ENCODE measurements at regions not wholly inside any gene's neighbourhood (a gene's known extent, or its start where the extent isn't known, plus 50 kb on each side); places are given as distances from the start of the nearest gene placed in this dataset.
"Not testable (repeated sequence)": the region's sequence is repeated elsewhere in the genome, so short reads cannot be mapped to it uniquely, and the experiment has no call there.

DNA sequence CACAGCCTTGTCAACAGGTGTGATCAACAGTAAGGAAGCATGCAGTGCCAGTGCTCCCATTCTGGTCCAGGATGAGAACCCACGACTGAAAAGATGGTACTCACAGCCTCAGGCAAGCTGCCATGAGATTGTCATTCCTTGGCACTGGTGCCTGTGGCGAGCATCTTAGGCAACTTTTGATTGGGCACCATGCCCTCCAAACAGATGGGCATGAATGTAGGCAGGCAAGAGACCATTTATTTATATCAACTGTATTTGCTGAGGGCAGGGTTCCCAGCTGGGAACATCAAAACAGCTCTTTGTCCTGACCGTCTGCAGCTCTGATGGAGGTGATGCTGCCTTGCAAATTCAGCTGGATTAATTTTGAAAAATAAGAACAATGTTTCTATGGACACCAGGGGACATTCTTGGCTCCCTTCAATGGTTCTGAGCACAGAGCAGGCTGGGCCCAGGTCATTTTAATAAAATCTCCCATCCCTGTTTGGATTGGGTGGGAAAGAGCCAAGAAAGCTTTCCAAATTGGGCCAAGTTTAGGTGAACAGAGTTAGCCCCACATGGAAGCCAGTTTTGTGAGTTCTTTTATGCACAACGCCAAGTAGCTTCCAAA, 522.5 kb downstream of the RMST start:
- DNase-seq (ENCODE audit: low spot score in 2 of 2) = no peak
- TF ChIP-seq EP300 (IDR thresholded peaks at IDR 0.05) (no peak), POLR2A (IDR thresholded peaks at IDR 0.05) (no peak)
- TF ChIP-seq, protein P1, sequence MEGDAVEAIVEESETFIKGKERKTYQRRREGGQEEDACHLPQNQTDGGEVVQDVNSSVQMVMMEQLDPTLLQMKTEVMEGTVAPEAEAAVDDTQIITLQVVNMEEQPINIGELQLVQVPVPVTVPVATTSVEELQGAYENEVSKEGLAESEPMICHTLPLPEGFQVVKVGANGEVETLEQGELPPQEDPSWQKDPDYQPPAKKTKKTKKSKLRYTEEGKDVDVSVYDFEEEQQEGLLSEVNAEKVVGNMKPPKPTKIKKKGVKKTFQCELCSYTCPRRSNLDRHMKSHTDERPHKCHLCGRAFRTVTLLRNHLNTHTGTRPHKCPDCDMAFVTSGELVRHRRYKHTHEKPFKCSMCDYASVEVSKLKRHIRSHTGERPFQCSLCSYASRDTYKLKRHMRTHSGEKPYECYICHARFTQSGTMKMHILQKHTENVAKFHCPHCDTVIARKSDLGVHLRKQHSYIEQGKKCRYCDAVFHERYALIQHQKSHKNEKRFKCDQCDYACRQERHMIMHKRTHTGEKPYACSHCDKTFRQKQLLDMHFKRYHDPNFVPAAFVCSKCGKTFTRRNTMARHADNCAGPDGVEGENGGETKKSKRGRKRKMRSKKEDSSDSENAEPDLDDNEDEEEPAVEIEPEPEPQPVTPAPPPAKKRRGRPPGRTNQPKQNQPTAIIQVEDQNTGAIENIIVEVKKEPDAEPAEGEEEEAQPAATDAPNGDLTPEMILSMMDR (IDR thresholded peaks at IDR 0.05) = no peak
- WGBS, 2 donors = 67 to 71% methylated on average over 4 of the region's 4 CpGs
- no peak overlapping the region for H3K4me3 ChIP-seq
- H3K36me3 ChIP-seq = no peaks in the 10 kb centered on the region
- no peak overlapping the region for H3K27ac ChIP-seq
- no peaks in the 10 kb centered on the region for H3K27me3 ChIP-seq
- peaks cover 0 to 6% (median 0%) of the 10 kb centered on the region in 4 donors for H3K9me3 ChIP-seq
- H3K4me1 ChIP-seq = no peaks in the 10 kb centered on the region

DNA sequence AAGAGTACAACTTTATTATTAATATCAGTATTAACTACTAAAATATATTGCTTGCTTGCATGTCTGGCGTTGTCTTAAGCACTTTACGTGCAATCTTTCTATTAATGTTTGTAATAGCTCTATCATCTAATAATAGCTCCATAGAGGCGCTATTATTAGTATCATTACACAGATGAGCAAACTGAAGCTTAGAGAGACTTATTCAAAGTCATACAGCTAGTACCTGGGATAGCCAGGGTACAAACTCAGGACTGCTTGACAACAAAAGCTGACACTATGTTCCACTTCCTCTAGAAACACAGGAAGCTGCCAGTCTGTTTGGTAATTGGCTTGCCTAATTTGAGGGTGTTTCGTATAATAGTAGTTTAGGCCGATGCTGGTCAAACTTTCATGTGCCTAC, 523.2 kb downstream of the RMST start:
- Histone ChIP-seq H3K27ac (no peak overlapping the region), H3K36me3 (no peaks in the 10 kb centered on the region), H3K27me3 (no peaks in the 10 kb centered on the region), H3K4me1 (no peaks in the 10 kb centered on the region), H3K4me3 (no peak overlapping the region), H3K9me3 (peaks cover 0 to 8% (median 0%) of the 10 kb centered on the region in 4 donors)
- WGBS, 2 donors = 87 to 90% methylated on average over 5 of the region's 5 CpGs
- DNase-seq (ENCODE audit: low spot score in 2 of 2) = no peak
- no peak for TF ChIP-seq POLR2A (IDR thresholded peaks at IDR 0.05)
- TF ChIP-seq EP300 (IDR thresholded peaks at IDR 0.05) = no peak
- TF ChIP-seq, protein P1 (IDR thresholded peaks at IDR 0.05) = no peak

DNA sequence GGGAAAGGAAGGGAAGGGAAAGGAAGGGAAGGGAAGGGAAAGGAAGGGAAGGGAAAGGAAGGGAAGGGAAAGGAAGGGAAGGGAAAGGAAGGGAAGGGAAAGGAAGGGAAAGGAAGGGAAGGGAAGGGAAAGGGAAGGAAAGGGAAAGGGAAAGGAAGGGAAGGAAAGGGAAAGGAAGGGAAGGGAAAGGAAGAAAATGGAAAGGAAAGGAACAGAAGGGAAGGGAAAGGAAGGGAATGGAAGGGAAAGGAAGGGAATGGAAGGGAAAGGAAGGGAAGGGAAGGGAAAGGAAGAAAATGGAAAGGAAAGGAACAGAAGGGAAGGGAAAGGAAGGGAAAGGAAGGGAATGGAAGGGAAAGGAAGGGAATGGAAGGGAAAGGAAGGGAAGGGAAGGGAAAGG, 526.0 kb downstream of the RMST start:
- not testable (repeated sequence) for H3K4me1 ChIP-seq; H3K27me3 ChIP-seq; H3K27ac ChIP-seq; H3K36me3 ChIP-seq; DNase-seq (ENCODE audit: low spot score in 2 of 2); H3K4me3 ChIP-seq
- peaks cover 0 to 12% (median 0%) of the 10 kb centered on the region in 4 donors for H3K9me3 ChIP-seq

DNA sequence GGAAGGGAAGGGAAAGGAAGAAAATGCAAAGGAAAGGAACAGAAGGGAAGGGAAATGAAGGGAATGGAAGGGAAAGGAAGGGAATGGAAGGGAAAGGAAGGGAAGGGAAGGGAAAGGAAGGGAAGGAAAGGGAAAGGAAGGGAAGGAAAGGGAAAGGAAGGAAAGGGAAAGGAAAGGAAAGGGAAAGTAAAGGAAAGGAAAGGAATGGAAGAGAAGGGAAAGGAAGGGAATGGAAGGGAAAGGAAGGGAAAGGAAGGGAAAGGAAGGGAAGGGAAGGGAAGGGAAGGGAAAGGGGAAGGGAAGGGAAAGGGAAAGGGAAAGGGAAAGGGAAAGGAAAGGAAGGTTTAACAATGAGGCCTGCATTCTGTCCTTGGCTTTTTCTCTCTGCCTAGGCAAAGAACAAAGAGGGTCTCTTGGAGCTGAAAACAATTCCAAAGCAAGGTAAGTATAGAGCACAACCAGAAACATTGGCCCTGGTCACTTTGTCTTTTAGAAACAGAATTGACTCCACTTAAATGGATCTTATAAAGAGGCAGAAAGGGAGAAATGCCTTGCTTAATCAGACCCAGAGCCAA, 525.9 kb upstream of the TMPO start:
- no peak for TF ChIP-seq POLR2A (IDR thresholded peaks at IDR 0.05)
- no peak for TF ChIP-seq EP300 (IDR thresholded peaks at IDR 0.05)
- TF ChIP-seq, protein P1 (IDR thresholded peaks at IDR 0.05) = no peak
- Histone ChIP-seq H3K4me1 (no peaks in the 10 kb centered on the region), H3K4me3 (no peak overlapping the region), H3K27me3 (no peaks in the 10 kb centered on the region), H3K27ac (no peak overlapping the region), H3K9me3 (peaks cover 0 to 12% (median 0%) of the 10 kb centered on the region in 4 donors), H3K36me3 (no peaks in the 10 kb centered on the region)
- no peak for DNase-seq (ENCODE audit: low spot score in 2 of 2)

DNA sequence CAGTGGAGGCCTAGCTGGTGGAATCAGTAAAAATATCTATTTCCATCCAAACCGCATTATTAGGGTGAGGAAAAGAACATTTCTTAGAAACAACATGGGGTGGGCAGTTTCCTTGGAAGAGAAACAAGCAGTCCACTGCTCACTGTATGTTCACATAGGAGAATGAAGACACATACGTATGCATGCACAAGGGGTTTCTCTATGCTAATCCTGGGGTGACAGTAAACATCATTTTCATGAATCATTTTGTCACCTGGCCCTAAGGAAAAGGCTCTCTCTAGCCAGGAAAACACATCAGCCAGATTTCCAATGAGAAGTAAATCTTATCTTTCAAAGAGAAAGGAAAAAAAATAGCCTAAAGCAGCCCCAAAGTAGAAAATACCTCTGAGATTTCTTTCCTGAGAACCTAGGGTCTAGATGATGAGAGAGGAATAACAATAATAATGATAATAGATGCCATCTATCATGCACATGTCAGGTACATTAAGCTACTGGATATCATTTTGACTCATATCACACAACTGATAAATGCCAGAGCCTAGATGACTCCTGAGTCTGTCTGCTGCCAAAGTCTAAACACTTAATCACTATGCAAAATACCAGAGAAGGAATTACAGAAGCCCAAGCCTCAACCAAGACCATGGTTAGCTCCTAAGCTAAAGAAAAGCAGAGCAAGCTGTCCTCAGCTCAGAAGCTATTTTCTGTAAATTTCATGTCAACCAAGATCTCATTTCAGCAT, 520.5 kb upstream of the TMPO start:
- no peak overlapping the region for H3K4me3 ChIP-seq
- H3K27ac ChIP-seq = no peak overlapping the region
- H3K27me3 ChIP-seq = no peaks in the 10 kb centered on the region
- TF ChIP-seq EP300 (IDR thresholded peaks at IDR 0.05) = no peak
- TF ChIP-seq, protein P1 (IDR thresholded peaks at IDR 0.05) = no peak
- no peak for TF ChIP-seq POLR2A (IDR thresholded peaks at IDR 0.05)
- H3K36me3 ChIP-seq = no peaks in the 10 kb centered on the region
- 90 to 91% methylated on average over 2 of the region's 2 CpGs for WGBS, 2 donors
- H3K4me1 ChIP-seq = no peaks in the 10 kb centered on the region
- peaks cover 0 to 12% (median 0%) of the 10 kb centered on the region in 4 donors for H3K9me3 ChIP-seq
- DNase-seq (ENCODE audit: low spot score in 2 of 2) = no peak

All from tibial nerve (tissue), 4 donors.